ENCODE measurements at regions not wholly inside any gene's neighbourhood (a gene's known extent, or its start where the extent isn't known, plus 50 kb on each side); places are given as distances from the start of the nearest gene placed in this dataset.
A peak's percentile ranks its signal among the peaks of the same experiment; 100 is the strongest.
"Not testable (repeated sequence)": the region's sequence is repeated elsewhere in the genome, so short reads cannot be mapped to it uniquely, and the experiment has no call there.

DNA sequence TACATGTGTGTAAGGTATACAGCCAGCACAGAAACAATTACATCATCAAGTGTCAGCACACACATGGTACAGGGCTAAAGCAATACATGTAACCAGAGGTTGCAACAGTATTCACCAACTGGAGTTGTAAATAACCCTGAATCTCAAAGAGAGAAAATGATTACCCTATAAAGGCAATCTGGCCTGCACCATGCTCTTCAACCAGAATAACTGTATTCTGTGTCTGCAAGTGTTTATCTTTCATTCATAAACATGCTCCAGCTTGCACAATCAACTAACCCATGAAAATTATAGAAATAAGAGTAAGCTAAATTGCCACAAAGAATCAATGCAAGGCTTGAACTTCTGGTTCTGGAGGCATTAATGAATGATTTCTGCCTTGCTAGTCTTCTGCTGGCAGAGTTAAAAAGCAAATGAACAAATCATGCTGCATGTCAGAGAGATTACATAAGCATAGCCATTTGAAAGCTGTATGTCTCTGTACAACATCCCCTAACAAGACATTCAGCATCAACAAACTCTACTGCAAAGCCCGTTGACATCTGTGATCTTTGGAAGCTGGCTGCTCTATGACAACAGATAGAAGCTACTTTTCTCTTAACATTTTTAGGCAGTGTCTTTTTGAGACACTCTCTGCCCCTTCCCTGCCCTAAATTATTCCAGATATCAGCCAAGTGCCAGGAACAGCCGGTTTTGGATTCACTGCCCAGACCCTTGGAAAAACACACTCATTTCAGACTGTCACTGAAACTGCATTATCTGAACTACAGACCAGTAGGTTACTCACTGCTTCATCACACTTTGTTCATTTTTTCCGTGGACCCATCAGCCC is 871.0 kb downstream of the OTOL1 start:
- intact Hi-C loops (cut with DNase I): no loop called here
- no peak for DNase-seq

DNA sequence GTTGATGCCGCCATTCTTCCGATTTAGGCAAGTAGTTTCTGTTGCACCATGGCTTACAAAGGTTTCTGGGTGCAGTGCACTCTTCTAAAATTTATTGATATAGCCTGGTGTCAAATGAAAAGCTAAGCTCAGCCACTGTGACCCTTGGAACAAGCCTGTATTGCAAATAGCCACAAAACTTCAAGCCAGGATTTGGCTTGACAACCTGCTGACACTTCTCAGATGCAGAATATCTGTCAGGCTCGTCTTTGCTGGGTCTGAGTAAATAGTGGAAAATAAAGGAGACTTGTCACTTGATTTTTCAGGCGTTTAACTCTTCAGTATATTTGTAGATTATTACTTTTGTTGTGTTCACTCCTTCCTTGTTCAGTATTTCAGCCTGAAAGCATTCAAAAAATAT is 871.8 kb downstream of the OTOL1 start:
- DNase-seq: no peak
- intact Hi-C loops (cut with DNase I): no loop called here

DNA sequence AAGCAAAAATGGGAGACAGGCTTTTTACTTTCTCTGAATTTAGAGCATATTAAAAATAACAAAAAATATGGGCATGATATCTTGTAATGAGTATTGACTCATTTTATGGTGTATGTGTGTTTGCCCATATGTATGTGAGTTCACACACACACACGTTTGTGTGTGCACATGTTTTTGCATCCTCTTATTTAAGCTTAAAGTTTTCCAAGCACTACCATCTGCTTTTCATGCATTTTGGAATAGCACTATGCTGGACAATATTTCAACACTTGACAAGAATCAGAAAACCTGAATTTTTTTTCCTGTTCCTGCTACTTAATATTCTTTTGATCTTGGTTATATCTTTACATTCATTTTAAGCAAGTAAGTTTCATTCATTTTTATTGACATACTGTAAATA is 872.7 kb downstream of the OTOL1 start:
- intact Hi-C loops (cut with DNase I): no loop called here

DNA sequence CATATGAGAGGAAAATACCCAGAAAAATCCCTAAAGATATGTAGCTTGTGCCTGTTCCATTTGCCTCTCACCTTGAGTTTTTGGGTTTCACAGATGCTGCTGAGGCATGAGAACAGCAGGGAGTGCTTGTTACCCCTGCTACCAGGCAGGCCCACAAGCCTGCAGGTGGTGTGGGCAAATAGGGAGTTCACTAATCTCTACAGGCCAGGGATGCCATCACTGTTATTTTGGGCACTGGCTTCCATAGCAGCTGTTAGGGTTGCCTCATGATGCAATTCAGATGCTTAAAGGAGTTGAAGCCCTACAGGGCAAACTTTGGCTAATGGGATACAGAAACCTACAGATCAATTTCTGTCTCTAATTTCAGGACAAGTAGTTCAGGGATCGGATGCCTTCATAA is 873.5 kb downstream of the OTOL1 start:
- intact Hi-C loops (cut with DNase I): no loop called here
- DNase-seq: no peak

More for the DNA sequence above, 872.7 kb downstream of the OTOL1 start:
- DNase-seq: no peak

DNA sequence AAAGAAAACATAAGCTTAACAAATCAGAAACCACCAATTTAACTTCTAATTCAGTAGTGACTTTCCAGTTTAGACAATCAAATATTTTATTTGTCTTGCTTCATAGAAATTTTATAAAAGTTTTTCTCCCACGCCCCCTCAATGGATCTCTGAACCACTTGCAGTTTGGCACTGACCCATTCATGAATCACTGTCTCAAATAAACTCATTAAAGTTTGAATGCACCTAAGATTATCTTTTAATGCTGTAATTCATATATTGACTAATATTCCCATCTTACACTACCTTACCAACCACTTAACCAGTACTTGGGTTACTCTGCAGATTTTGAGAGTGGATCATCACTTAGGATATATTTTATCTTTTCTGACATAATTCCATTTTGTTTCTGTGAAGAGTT is 880.2 kb downstream of the OTOL1 start:
- DNase-seq: no peak
- intact Hi-C loops (cut with DNase I): no loop called here

DNA sequence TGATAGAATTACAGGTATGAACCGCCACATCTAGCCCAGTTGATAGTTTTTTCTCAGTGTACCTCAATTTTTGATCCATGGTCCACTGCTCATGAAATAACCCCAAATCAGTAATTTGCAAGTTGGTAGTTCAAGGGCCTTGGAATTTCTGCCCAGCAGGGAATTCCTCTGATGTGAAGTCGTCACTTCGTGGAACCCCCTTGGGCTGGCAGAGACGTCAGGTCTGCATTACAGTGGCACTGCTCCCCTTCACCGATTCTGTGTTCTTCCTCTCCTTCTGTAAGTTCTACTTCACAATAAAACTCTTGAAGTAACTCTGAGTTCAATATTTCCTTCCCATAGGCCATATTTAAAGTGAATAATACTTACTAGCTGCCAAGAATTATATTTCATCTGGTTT is 881.0 kb downstream of the OTOL1 start:
- peak in 1 of 10 donors; percentile 54 for DNase-seq
- intact Hi-C loops (cut with DNase I): no loop called here

DNA sequence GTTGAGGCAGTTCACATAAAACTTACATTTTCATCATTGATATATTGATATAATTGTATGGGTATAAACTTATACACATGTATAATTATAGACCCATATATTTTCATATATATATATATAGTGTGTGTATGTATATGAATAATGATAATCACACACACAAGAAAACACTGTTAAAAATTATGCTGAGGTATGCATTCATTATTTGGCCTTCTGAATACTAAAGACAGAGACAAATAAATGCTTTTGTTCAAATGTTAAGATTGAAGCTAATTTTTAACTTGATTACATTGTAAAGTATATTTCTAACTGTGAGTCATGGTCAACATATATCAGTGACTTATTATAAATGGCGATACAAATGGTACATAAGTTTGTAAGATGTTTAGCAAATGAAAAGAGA is 888.8 kb downstream of the OTOL1 start:
- intact Hi-C loops (cut with DNase I): no loop called here
- DNase-seq: no peak

DNA sequence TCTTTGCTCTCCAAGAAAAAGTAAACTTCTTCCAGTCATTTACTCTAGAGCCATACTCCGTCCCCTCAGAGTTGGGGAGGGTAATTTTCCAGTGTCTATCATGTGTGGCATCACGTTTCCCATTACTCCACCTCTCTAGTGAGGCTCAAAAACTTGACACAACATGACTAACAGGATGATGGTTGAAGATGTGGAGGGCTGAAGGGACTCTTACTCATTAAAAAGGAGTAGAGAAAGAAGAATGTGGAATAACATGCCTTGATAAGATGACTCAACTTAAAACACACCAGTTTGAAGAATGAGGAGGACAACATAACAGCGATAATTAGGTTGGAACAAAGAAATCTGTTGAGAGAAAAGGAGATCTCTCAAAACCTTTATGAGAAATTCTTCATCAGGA is 894.3 kb downstream of the OTOL1 start:
- intact Hi-C loops (cut with DNase I): no loop called here
- no peak for DNase-seq

DNA sequence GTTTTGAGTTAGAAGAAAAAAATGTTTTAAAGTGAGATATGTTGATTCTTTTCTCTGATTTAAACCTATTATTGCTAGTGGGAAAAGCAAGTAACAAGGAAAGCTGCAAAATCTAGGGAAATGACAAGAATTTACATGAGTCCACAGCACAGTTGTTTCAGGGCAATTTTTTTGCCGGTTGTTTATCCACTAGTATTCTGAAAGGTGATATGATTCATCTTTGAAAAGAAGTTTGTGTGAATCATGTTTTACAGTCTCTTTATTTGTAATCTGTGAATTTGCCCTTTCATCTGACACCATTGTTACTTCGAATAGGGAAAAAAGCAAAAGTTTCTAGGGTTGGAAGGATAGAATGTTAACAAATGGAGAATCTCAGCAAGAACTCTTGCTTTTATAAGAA is 894.7 kb downstream of the OTOL1 start:
- DNase-seq: no peak

DNA sequence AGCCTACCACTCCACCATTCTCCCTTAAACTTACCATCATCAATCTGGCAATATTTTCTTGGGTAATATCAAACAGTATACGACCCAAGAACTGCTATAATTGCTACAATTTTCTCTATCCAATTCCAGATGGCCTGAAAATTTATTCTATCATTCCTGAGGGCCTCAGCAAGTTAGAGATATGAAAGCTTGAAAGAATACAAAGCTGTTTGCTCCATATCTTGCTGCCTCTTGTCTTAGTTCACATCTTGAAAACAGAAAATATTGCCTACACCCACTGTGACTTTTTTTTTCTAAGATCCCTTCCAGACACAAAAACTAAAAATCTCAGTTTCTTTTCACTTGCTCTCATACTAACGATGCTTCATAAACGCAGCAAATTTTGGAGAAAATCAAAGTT is 898.9 kb downstream of the OTOL1 start:
- DNase-seq: no peak
- intact Hi-C loops (cut with DNase I): no loop called here

More for the DNA sequence above, 894.7 kb downstream of the OTOL1 start:
- intact Hi-C loops (cut with DNase I): no loop called here

DNA sequence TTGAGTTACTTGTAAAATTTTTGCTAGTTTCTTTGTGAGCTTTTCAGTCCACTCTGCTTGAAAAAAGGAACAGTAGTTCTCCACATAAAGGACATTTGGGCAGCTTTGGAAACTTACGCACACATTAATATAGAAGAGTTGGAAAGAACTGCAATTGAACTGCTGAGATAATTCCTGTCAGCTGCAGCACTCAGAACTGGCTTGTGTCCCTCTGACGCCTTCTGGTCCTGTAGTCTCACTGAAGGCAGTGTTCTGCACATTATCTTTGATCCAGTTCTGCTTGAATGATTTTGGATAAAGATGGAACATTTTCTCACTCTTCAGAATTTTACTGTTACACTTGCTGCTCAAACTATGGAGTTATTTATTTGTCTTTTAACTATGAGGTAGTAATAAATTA is 901.9 kb downstream of the OTOL1 start:
- intact Hi-C loops (cut with DNase I): no loop called here
- peak in 3 of 10 donors; percentile 6 to 70 (median 50) for DNase-seq

DNA sequence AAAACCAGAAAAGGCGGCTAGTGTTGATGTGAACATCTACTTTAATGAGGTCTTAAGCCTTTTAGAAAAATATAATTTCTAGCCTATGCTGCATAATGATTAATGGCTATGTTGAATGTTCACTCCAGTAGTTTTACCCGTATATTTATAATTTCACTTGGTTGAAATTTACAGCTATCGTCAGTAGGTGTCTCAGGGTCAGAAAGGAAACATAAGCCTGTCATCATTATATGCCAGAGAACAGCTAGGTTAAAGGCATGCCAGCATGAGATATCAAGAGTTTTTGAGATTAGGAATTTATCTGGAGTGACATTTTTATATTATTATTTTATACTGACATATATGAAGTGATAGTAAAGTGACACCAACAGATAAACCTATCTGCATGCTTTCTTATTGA is 904.1 kb downstream of the OTOL1 start:
- intact Hi-C loops (cut with DNase I): no loop called here
- no peak for DNase-seq

DNA sequence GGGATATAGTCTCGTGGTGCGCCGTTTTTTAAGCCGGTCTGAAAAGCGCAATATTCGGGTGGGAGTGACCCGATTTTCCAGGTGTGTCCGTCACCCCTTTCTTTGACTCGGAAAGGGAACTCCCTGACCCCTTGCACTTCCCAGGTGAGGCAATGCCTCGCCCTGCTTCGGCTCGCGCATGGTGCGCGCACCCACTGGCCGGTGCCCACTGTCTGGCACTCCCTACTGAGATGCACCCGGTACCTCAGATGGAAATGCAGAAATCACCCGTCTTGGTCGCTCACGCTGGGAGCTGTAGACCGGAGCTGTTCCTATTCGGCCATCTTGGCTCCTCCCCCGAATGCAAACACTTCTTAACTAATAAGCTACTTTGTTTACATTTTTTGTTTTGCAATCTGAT is 914.9 kb downstream of the OTOL1 start:
- intact Hi-C loops (cut with DNase I): not testable (repeated sequence)
- DNase-seq: peak in 2 of 10 donors; percentile 18 to 62

DNA sequence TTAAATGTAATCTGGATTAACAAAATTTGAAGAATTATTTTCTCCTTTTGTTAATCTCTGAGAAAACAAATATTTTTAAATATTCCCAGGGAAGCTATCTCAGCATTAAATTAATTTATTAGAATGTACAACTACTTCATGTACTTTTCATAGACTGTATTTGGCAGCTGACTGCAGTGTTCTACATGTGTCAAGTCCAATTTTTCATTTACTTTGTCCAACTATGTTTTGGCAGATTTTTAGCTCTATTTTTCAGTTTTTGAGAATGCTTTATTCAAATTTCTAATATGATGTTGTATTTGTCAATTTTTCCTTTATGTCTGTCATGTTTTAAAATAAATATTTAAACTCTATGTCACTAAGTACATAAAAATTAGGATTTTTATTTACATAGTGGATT is 925.1 kb downstream of the OTOL1 start:
- DNase-seq: no peak
- intact Hi-C loops (cut with DNase I): no loop called here

DNA sequence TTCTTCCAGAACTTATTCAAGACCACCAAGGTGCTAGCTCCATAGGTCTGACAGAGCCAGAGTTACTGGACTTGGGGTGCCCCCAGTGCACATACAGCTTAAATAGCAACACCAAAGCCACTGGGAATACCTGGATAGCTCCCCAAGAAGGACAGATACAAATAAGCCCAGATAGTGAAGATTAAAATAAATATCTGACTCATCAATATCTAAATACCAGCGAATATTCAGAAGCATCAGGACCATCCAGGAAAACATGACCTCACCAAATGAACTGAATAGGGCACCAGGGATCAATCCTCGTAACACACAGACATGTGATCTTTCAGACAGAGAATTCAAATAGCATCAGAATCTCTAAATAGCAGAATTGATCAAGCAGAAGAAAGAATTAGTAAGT is 931.6 kb downstream of the OTOL1 start:
- no peak for DNase-seq
- intact Hi-C loops (cut with DNase I): no loop called here

DNA sequence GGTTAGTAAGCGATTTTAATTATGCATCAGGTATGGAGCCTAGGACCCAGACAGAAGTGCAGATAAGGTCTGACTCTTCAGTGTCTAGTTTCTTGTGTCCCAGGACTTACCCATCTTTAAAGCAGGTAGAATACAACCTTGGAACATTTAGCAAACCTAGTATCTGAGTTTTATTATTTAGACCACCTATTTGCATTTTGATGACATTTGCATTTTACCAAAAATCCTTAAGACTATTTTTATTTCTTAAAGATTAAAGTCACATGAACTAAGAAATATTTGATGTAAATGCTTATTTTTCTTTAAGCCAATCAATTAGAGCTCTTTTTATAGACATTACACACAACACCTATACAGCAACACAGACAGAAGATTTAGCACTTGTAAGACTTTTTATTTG is 939.1 kb downstream of the OTOL1 start:
- intact Hi-C loops (cut with DNase I): no loop called here
- no peak for DNase-seq

DNA sequence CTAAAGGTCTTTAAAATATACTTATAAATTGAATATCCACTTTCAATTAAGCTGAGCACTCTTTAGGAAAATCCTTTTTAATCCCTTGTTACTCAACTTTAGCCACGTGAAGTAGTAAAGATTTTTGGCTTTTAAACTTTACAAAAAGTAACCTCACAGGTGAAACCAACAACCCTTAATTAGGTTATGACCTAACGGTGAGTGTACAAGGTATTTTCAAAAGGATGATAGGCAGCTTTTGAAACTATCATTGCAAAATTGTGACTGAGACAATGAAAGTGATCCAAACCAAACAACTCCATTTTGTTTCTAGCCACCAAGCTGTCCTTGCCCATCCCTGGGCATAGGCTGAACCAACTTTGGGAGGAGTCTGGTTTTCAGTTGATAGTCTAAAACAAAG is 940.2 kb downstream of the OTOL1 start:
- intact Hi-C loops (cut with DNase I): no loop called here
- no peak for DNase-seq

DNA sequence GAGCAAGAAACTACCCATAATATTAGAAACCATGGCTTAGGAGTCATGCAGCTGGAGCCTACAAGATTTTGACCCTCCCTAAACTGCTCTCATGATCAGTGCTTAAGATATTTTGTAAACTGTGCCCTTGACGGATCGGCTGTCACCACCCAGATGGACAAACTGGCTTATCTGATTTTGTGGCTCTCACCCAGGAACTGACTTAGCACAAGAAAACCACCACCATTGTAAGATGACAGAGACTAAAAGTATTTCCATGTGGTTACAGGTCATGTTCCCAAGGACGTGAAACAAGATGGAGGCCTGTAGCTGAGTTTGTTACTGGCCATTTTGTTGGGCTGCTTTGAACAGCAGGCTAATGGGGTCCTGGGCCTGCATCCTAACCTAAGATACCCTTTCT is 940.9 kb downstream of the OTOL1 start:
- DNase-seq: no peak
- intact Hi-C loops (cut with DNase I): no loop called here

DNA sequence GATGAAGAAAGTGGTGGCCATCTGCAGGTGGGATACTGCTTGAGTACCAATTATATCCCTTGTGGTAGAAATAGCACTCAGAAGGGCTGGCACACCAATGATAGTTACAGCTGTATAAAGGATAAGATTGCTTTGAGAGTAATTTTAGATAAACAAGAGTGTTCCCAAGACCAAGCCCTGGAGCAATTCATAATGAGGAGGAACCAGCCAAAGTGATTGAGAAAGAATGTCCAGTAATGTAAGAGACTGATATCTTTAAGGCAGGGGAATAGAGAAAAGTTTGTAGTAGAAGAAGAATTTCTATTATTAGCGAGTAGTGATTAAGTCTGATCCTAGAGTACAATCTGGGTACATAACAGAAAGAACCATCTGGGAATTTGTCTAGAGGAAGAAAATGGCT is 945.1 kb downstream of the OTOL1 start:
- DNase-seq: no peak
- intact Hi-C loops (cut with DNase I): no loop called here

DNA sequence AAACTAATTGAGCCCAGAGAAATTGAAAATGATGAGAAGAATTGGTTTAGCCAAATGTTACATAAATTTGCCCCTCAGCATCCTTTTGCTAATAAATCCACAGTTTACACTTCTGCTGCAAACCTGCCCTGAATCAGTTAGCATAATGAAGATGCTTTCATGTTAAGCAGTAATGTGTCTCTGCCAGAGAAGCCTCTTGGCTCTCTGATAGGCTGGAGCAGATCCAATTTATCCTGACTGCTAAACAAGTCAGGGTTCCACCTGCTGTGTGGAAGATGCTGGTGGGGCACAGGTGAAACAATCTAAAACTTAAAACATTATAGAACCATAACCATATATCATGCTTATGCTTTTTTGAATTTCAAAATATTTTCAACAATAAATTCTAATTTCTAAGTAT is 946.8 kb downstream of the OTOL1 start:
- intact Hi-C loops (cut with DNase I): no loop called here

DNA sequence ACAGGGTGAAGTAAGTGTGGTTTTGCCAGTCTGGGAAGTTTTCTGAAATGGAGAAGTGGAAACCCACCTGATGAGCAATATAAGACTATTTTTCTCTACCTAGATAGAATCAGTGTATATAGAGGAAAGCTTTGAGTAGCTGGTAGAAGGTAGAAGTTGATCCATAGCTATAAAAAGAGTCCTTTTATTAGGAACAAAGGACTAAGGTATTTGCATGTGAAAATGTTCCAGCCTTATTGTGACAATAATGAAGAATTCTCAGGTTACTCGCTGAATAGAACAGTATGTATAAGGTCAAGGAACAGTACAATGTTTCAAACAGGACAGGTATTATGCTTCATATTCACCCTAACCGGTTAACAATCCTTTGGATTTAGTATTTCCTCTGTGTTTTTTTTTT is 972.2 kb downstream of the OTOL1 start:
- intact Hi-C loops (cut with DNase I): no loop called here
- no peak for DNase-seq

More for the DNA sequence above, 946.8 kb downstream of the OTOL1 start:
- no peak for DNase-seq

DNA sequence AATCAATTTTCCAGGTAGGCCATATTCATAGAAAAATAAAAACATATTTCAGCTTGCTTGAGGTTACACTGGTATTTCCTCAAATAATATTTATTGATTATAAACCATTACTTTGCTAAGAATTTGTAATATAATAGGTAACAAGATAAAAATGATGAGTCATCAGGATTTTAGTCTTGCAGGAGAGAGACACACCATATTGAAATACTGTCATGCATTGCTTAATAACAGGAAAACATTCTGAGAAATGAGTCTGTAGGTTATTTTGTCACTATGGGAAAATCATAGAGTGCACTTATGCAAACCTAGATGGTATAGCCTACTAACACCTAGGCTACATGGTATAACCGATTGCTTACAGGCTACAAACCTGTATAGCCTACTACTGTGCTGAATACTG is 990.5 kb downstream of the OTOL1 start:
- intact Hi-C loops (cut with DNase I): no loop called here
- DNase-seq: no peak

DNA sequence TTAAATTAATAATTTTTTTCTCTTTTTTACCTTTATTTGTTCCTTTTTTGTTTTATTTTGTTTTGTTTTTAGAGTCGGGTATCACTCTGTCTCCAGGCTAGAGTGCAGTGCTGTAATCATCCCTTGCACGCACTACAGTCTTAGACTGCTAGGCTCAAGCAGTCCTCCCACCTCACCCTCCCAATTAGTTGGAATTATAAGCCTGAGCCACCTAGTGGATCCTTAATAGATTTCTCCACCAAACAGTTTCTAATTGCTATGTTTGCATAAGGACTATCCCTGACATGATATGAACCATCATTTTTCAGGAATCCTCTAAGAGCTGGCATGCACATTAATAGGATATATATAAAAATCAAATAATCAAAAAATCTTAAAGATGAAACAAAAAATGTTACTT is 993.2 kb downstream of the OTOL1 start:
- intact Hi-C loops (cut with DNase I): no loop called here
- DNase-seq: no peak

All from posterior cingulate gyrus (tissue), 11 donors.